HepG2 (cell line): ENCODE measurements at regions not wholly inside any gene's neighbourhood (a gene's known extent, or its start where the extent isn't known, plus 50 kb on each side); places are given as distances from the start of the nearest gene placed in this dataset.

Source experiments
- ATAC-seq: fragments of 200-7000 bp; cut with Tn5 transposase; 3 replicates; pipeline ENCODE4 v1.9.1; 2020; ENCODE audit warnings: mild to moderate bottlenecking, moderate library complexity
- BruUV-seq: library from RNA; stranded (reverse); fragments of 400-500 nt; replicated peaks from 2 replicates; lab custom pipeline; 2021; lab: Mats Ljungman, UMichigan
- CTCF ChIA-PET: fragments of 300-600 bp; formaldehyde crosslinking; extraction: SDS; loops from one replicate; lab custom pipeline; 2021; ENCODE audit warnings: low total read pairs, inconsistent platforms, low intra/inter-chr PET ratio; lab: Yijun Ruan, JAX
- POLR2A ChIA-PET: fragments of 350-600 bp; sonication (Branson Sonifier 250); formaldehyde crosslinking; loops from one replicate; lab custom pipeline; 2020; ENCODE audit warnings: antibody characterized with exemption, inconsistent platforms; lab: Yijun Ruan, JAX
- DNase-seq: peaks from one replicate; pipeline ENCODE4 v3.0.0-alpha.2; 2015; ENCODE audit warnings: low spot score
- FAIRE-seq: peaks from 3 replicates; lab custom pipeline; 2011; peaks lifted over from hg19 to GRCh38; lab: Jason Lieb, UNC
- H2AFZ ChIP-seq: one replicate; pipeline ENCODE4 v1.6.1; 2011; ENCODE audit warnings: low read length, inconsistent platforms
- H3K27ac ChIP-seq: fragments of 300-600 bp; 3 replicates; pipeline ENCODE4 v1.8.0; 2011; ENCODE audit warnings: mixed run types, mild to moderate bottlenecking, mixed read lengths, low read length, inconsistent platforms; ENCODE audit not compliant: insufficient read depth; ENCODE audit errors: extremely low read length
- H3K27me3 ChIP-seq, 2 experiments: fragments of 200-600 bp in 1 of 2; 2 replicates in 1 of 2; 3 replicates in 1 of 2; pipeline versions ENCODE4 v1.6.0 to v1.8.0; 2011; ENCODE audit warnings: low read length in 2 of 2, mild to moderate bottlenecking in 2 of 2, moderate library complexity in 2 of 2, inconsistent platforms in 1 of 2; ENCODE audit not compliant: insufficient read depth in 2 of 2, control insufficient read depth in 1 of 2
- H3K36me3 ChIP-seq, 2 experiments: fragments of 200-600 bp in 1 of 2; replicated peaks in 1 of 2; 2 replicates in 1 of 2; 3 replicates in 1 of 2; pipeline versions ENCODE4 v1.5.1 to v1.8.0; 2011; ENCODE audit warnings: low read length in 2 of 2, inconsistent platforms in 1 of 2; ENCODE audit not compliant: insufficient read depth in 2 of 2, control insufficient read depth in 1 of 2
- H3K4me1 ChIP-seq: 2 replicates; pipeline ENCODE4 v1.5.1; 2012; ENCODE audit warnings: low read length, inconsistent platforms; ENCODE audit not compliant: insufficient read depth
- H3K4me2 ChIP-seq: 2 replicates; pipeline ENCODE4 v1.6.0; 2011; ENCODE audit warnings: low read depth, low read length, inconsistent platforms
- H3K4me3 ChIP-seq, 3 experiments: fragments of 200-600 bp in 1 of 3; sonication (generic), shearing (Covaris generic) in 1 of 3; replicated peaks in 1 of 3; 2 replicates each; pipeline ENCODE4 v1.5.1; 2011 to 2016; ENCODE audit warnings: low read length in 3 of 3, inconsistent platforms in 2 of 3, low read depth in 2 of 3, mild to moderate bottlenecking in 2 of 3, control low read depth in 1 of 3, mixed read lengths in 1 of 3; ENCODE audit not compliant: insufficient read depth in 1 of 3
- H3K79me2 ChIP-seq: one replicate; pipeline ENCODE4 v1.6.1; 2011; ENCODE audit warnings: low read length, inconsistent platforms; ENCODE audit not compliant: insufficient read depth
- H3K9ac ChIP-seq: 2 replicates; pipeline ENCODE4 v1.6.0; 2011; ENCODE audit warnings: mild to moderate bottlenecking, low read depth, low read length, inconsistent platforms; ENCODE audit not compliant: insufficient read depth
- H3K9me3 ChIP-seq: 2 replicates; pipeline ENCODE4 v1.5.1; 2012; ENCODE audit warnings: mild to moderate bottlenecking, low read length
- H4K20me1 ChIP-seq: 2 replicates; pipeline ENCODE4 v1.6.0; 2011; ENCODE audit warnings: inconsistent platforms, mild to moderate bottlenecking, low read length, moderate library complexity; ENCODE audit not compliant: insufficient read depth
- AFF4 ChIP-seq: sonication (generic); formaldehyde crosslinking; IDR thresholded peaks from 2 replicates; pipeline ENCODE4 v1.4.0; 2020; ENCODE audit warnings: missing genetic modification reagents
- DZIP1 ChIP-seq: sonication (generic); formaldehyde crosslinking; IDR thresholded peaks from 2 replicates; pipeline ENCODE4 v1.5.0; 2020; ENCODE audit warnings: mild to moderate bottlenecking, missing genetic modification reagents
- EEA1 ChIP-seq: sonication (generic); formaldehyde crosslinking; IDR thresholded peaks from 2 replicates; pipeline ENCODE4 v1.5.1; 2020; ENCODE audit warnings: mild to moderate bottlenecking, missing genetic modification reagents, borderline replicate concordance
- ETV6 ChIP-seq: sonication (generic); formaldehyde crosslinking; conservative IDR thresholded peaks from 2 replicates; pipeline ENCODE4 v1.4.0; 2020; ENCODE audit warnings: missing genetic modification reagents
- HNF4G ChIP-seq, 2 experiments: sonication (generic) in 1 of 2; formaldehyde crosslinking in 1 of 2; IDR thresholded peaks; 2 replicates each; pipeline versions ENCODE4 v1.4.0 to v1.6.1; 2011 to 2020; ENCODE audit warnings: borderline replicate concordance in 2 of 2, low read depth in 2 of 2, mild to moderate bottlenecking in 2 of 2, low read length in 1 of 2, missing genetic modification reagents in 1 of 2, moderate library complexity in 1 of 2
- HNRNPK ChIP-seq: fragments of 200-400 bp; formaldehyde crosslinking; IDR thresholded peaks from 2 replicates; pipeline ENCODE4 v1.6.1; 2018; ENCODE audit warnings: low read length, low read depth, moderate library complexity, mild to moderate bottlenecking; ENCODE audit not compliant: poor library complexity, severe bottlenecking
- SOX5 ChIP-seq: IDR thresholded peaks from 2 replicates; pipeline ENCODE4 v1.6.1; 2016; ENCODE audit warnings: borderline replicate concordance
- ZNF253 ChIP-seq: sonication (generic); formaldehyde crosslinking; IDR thresholded peaks from 2 replicates; pipeline ENCODE4 v1.8.0; 2022; ENCODE audit warnings: mild to moderate bottlenecking, missing genetic modification reagents, borderline replicate concordance
- ZSCAN29 ChIP-seq: sonication (generic); formaldehyde crosslinking; conservative IDR thresholded peaks from 2 replicates; pipeline ENCODE4 v1.4.0; 2020; ENCODE audit warnings: mild to moderate bottlenecking, missing genetic modification reagents
- WGBS: methylation state at CpG from one replicate; pipeline ENCODE4 v1.1.6; 2017; ENCODE audit warnings: low lambda C conversion rate; 5-methylcytosine and 5-hydroxymethylcytosine counted together
- in situ Hi-C: cut with HindIII; loops from 2 replicates; pipeline ENCODE4 v1.10.0; 2017; ENCODE audit warnings: low pct_unique_long_range_greater_than_20kb; ENCODE audit not compliant: extremely low pct_ligation_motif_present
- intact Hi-C: fragments of 100-400 bp; cut with micrococcal nuclease; formaldehyde crosslinking; loops from one replicate; pipeline ENCODE4 v1.10.0; 2022; ENCODE audit not compliant: unreplicated experiment
- TF ChIP-seq, protein P1 (sequence below): sonication (generic); formaldehyde crosslinking; IDR thresholded peaks from 2 replicates; pipeline ENCODE4 v1.5.1; 2020; ENCODE audit warnings: mild to moderate bottlenecking, missing genetic modification reagents, borderline replicate concordance

DNA sequence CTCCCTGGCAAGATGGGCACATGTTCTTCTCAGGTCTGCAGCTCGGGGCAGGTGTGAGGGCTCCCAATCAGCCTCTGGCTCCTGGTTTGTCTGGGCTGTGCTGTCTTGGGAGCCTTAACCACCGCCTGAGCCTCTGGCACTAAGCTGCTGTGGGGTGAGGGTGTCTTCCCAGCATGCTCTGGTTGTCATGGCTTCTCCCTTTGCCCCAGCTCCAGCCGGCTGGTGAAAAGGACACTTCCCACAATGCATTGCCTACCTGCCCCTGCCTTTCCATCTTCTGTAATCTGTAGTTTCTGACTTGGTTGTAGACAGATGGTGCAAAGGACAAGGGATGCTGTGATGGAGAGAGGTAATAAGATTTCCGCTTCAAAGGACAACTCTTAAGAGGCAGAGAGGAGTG is 295.3 kb downstream of the TLE3 start:
- Histone ChIP-seq H3K4me2 (no peak overlapping the region), H3K9me3 (no peaks in the 10 kb centered on the region), H4K20me1 (no peaks in the 10 kb centered on the region), H3K27me3 (peaks cover 4 to 27% of the 10 kb centered on the region in 2 experiments), H3K27ac (no peak overlapping the region), H3K79me2 (no peaks in the 10 kb centered on the region), H3K4me1 (no peaks in the 10 kb centered on the region), H2AFZ (no peak overlapping the region), H3K36me3 (no peaks in the 10 kb centered on the region), H3K9ac (no peak overlapping the region), H3K4me3 (no peak overlapping the region)
- BruUV-seq, result no TSS peak
- intact Hi-C loops (no loop called here), in situ Hi-C loops (no loop called here)
- TF ChIP-seq SOX5 (CRISPR knock-in tag) (no peak), ZNF253 (CRISPR knock-in tag) (no peak), HNRNPK (no peak), ETV6 (no peak), ZSCAN29 (CRISPR knock-in tag) (no peak), AFF4 (CRISPR knock-in tag) (no peak), HNF4G (IDR thresholded peaks at IDR 0.05; ENCODE audit: borderline replicate concordance, low read depth, low read length) (no peak), HNF4G (CRISPR knock-in tag; IDR thresholded peaks at IDR 0.05; ENCODE audit: borderline replicate concordance, low read depth) (no peak), EEA1 (CRISPR knock-in tag) (no peak), DZIP1 (CRISPR knock-in tag) (no peak)
- TF ChIP-seq, protein P1, sequence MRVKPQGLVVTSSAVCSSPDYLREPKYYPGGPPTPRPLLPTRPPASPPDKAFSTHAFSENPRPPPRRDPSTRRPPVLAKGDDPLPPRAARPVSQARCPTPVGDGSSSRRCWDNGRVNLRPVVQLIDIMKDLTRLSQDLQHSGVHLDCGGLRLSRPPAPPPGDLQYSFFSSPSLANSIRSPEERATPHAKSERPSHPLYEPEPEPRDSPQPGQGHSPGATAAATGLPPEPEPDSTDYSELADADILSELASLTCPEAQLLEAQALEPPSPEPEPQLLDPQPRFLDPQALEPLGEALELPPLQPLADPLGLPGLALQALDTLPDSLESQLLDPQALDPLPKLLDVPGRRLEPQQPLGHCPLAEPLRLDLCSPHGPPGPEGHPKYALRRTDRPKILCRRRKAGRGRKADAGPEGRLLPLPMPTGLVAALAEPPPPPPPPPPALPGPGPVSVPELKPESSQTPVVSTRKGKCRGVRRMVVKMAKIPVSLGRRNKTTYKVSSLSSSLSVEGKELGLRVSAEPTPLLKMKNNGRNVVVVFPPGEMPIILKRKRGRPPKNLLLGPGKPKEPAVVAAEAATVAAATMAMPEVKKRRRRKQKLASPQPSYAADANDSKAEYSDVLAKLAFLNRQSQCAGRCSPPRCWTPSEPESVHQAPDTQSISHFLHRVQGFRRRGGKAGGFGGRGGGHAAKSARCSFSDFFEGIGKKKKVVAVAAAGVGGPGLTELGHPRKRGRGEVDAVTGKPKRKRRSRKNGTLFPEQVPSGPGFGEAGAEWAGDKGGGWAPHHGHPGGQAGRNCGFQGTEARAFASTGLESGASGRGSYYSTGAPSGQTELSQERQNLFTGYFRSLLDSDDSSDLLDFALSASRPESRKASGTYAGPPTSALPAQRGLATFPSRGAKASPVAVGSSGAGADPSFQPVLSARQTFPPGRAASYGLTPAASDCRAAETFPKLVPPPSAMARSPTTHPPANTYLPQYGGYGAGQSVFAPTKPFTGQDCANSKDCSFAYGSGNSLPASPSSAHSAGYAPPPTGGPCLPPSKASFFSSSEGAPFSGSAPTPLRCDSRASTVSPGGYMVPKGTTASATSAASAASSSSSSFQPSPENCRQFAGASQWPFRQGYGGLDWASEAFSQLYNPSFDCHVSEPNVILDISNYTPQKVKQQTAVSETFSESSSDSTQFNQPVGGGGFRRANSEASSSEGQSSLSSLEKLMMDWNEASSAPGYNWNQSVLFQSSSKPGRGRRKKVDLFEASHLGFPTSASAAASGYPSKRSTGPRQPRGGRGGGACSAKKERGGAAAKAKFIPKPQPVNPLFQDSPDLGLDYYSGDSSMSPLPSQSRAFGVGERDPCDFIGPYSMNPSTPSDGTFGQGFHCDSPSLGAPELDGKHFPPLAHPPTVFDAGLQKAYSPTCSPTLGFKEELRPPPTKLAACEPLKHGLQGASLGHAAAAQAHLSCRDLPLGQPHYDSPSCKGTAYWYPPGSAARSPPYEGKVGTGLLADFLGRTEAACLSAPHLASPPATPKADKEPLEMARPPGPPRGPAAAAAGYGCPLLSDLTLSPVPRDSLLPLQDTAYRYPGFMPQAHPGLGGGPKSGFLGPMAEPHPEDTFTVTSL (CRISPR knock-in tag), result no peak
- CTCF ChIA-PET, result no interaction called here
- DNase-seq (no peak), ATAC-seq (no peak), FAIRE-seq (no peak)
- POLR2A ChIA-PET, result no interaction called here
- 0% methylated on average over 4 of the region's 4 CpGs for WGBS
